GM19035 (cell line): ENCODE measurements at regions not wholly inside any gene's neighbourhood (a gene's known extent, or its start where the extent isn't known, plus 50 kb on each side); places are given as distances from the start of the nearest gene placed in this dataset.
A peak's percentile ranks its signal among the peaks of the same experiment; 100 is the strongest.

Experiments used
- ATAC-seq: cut with Tn5 transposase; IDR thresholded peaks from one replicate; pipeline ENCODE4 v1.9.1; 2021; ENCODE audit not compliant: unreplicated experiment

DNA sequence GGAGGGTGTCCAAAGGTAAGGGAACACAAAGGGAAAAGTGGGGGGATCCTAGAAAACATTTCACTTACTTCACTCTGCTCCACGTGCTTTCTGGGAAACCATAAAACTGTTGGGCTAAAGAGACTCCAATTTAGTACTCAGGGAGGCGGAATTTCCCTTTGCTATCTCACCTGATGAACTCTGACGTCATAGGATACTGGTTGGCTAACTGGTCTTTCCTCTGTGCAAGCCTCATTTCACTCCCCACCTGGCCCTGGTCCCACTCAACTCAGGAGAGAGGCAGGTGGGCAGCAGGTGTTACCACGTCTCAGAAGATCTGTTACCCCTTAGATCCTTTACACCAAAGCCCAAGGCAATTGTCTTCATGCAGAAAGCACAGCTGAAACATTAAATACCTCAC lies 51.8 kb upstream of the PMAIP1 start:
- peak; percentile 35 for ATAC-seq

DNA sequence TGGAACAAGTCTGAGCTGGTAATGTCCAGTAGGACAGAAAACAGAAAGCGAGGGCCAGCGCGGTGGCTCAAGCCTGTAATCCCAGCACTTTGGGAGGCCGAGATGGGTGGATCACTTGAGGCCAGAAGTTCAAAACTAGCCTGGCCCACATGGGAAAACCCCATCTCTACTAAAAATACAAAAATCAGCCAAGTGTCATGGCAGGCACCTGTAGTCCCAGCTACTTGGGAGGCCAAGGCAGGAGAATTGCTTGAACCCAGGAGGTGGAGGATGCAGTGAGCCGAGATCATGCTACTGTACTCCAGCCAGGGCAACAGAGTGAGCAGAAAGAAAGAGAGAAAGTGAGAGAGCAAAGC lies 52.3 kb upstream of the PMAIP1 start:
- ATAC-seq = peak; percentile 27

DNA sequence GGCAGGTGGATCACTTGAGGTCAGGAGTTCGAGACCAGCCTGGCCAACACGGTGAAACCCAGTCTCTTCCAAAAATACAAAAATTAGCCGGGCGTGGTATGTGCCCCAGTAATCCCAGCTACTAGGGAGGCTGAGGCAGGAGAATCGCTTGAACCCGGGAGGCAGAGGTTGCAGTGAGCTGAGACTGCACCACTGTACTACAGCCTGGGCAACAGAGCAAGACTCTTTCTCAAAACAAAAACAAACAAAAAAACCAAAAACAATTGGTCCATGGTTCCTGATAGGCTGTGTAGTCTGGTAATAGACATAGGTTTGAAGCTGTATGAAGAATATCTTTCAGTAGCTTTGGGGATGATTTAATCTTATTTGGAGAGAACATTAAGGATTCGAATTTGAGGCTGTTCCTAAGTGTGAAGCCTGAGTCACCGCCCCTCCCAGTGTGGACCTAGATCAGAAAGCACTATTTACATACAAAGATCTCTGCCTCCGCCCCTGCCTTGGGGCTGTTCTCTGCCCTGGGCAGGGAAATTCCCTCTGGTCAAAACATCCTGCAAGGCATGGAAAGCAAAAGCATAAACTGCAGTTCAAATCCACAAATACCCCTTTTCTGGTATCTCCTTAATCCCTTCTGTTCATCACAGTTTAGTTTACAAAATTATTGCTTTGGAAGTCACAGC lies 52.8 kb upstream of the PMAIP1 start:
- ATAC-seq = peak; percentile 97

DNA sequence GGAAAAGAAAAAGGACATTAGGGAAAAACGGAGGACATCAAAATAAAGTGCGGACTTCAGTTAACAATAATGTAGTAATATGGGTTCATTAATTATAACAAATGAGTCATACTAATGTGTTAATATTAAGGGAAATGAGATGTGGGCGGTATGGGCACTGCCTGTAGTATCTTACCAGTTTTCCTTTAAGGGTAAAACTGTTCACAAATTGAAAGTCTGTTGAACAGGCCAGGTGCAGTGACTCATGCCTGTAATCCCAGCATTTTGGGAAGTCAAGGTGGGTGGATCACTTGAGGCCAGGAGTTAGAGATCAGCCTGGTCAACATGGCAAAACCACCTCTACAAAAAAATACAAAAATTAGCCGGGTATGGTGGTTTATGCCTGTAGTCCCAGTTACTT lies 56.8 kb upstream of the PMAIP1 start:
- ATAC-seq = no peak

DNA sequence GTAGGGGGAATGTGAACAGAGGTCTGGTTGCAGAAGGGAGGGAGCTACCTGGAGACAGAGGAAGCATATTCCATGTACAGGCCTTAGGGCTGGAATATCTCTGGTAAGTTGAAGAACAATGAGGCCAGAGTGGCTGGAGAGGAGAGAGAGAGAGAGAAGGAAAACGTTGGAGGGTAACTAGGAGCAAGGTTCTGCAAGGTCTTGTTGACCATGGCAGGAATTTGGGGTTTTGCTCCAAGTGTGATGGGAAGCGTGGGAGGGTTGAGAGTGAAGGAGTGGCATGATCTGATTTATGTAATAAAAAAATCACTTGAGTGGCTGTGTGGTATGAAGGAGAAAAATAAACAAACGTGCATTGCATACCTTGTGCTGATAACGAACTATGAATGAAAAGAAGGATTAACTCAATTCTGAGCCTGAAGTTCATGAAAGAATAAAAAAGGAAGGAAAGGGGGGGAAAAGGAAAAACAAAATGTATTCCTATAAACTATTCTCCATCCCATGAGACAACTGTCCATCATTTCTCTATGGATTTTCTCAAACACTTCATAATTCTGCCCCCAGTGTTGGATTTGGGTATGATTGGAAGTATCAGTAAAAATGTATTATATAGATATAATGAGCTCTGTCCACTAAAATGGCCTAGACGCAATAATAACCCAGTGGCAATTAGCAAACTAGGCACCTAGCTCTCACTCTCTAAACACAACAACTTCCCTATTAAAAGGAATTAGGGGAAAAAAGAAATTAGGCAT lies 59.7 kb upstream of the PMAIP1 start:
- no peak for ATAC-seq

DNA sequence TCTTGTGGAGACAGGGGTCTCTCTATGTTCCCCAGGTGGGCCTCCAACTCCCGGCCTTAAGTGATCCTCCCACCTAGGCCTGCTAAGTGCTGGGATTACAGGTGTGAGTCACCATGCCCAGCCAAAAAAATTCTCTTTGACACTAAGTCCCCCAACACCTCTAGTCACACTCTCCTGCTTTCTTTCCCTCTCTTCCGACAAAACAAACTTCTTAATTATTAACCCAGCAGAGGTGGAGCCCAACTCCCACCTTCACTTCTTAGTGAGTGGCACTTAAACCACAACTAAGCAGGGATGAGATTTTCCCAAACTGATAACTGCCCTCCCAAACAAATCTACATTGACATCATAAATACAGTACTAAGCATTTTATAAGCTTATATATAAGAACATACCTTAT lies 60.5 kb upstream of the PMAIP1 start:
- ATAC-seq = no peak

DNA sequence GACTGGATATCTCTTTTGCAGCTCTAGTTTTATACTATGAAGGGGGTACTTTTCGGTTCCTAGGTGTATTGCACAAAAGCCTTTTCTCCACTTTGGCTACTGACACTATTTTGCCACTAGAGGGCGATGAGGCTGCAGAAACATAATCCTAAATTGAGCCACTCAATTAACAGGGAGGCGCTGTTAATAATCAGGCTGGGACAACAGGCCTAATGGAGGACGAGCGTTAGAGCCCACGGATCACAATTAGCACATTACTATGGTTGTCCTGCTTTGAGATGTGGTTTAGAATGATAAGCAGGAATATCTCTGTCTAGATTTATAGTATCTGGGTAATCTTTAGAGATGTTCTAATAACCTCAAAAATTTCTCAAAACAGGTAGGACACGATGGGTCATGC lies 62.2 kb upstream of the PMAIP1 start:
- ATAC-seq = peak; percentile 52

DNA sequence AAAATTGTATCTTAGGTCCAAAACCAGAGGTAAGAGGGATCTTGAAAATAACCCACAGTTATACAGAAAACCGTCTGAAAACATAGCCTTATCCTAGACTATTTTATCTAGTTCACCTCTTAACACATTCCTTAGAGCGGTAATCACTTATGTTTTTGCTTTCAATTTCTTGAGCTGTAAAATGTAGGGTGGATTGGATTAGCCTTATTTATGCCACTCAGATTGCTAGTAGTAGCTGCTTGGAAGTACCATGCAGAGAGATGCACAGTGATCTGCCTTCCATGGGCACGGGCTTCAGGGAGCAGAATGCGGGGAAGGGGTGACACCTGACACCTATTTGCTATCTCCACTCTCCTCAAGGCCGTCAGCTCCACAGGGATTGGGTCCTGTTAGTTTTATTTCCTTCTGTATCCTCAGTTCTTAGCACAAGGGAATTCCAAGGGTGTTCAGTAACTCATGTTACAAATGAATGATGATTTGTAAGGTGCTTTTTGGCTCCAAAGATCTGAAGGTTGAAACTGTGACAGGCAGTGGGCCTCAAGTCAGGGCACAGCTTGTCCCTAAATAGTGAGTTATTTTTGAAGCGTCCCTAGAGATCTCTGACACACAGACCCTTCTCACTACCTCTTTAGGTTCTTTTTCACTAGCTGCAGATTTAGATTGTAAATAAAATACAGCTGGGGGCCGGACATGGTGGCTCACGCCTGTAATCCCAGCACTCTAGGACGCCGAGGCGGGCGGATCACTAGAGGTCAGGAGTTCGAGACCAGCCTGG lies 64.0 kb upstream of the PMAIP1 start:
- no peak for ATAC-seq

DNA sequence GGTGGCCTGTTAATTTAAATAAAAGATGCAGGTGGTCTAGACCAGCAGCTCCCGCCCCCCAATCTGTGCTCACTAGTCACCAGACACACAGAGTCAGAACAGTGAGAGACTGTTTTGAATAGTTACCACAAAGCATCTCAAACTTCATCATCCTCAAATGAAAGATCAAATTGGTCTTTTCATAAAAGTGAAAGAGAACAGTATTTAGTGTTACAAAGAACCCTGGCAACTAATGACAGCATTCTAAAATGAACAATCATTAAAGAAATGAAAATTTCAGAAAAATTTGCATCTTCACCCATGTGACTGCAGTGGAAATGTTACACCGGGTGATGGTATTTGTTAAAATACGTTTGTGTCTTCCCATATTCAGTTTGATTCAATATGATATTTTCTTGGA lies 65.5 kb upstream of the PMAIP1 start:
- ATAC-seq = peak; percentile 46

DNA sequence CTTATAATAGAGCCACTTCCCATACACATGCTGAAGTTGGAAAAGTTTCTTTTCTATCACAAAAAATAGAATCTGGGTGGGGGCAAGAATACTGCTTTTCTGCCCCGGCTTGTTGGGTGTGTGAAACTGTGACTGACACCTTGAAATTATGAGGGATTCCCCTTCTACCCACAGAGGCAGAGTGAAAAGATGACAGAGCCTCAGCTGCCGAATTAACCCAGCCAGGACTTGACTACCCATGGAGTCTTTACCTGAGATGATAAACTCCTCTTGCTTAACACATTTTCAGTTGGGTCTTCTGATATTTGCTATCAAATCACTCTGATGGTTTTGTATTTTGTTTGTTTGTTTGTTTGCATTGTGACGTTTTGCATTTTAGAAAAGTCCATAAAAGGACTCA lies 66.0 kb upstream of the PMAIP1 start:
- ATAC-seq = peak; percentile 77

DNA sequence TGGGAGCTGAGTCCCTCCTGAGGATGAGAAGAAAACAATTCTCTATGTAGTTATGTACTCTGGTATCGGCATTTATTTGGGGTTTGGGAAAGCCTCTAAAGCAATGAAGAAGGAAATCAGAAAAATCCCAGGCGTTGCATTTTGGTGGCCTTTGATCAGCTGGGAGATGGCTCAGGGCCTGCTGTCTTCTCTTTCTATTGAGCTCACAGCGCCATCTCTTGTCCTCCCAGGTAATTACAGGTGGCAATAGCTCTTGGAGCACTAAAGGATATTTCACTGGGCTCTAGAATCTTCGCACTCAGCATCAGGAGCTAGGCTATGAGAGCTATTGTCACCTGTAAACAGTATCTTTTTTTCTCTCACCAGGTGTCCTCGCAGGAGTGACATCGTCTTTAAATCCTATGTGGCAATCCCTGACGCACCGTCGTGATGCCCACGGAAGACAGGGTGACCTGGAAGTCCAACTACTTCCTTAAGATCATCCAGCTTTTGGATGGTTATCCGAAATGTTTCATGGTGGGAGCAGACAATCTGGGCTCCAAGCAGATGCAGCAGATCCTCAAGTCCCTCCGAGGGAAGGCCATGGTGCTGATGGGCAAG lies 76.1 kb upstream of the PMAIP1 start:
- ATAC-seq = no peak

DNA sequence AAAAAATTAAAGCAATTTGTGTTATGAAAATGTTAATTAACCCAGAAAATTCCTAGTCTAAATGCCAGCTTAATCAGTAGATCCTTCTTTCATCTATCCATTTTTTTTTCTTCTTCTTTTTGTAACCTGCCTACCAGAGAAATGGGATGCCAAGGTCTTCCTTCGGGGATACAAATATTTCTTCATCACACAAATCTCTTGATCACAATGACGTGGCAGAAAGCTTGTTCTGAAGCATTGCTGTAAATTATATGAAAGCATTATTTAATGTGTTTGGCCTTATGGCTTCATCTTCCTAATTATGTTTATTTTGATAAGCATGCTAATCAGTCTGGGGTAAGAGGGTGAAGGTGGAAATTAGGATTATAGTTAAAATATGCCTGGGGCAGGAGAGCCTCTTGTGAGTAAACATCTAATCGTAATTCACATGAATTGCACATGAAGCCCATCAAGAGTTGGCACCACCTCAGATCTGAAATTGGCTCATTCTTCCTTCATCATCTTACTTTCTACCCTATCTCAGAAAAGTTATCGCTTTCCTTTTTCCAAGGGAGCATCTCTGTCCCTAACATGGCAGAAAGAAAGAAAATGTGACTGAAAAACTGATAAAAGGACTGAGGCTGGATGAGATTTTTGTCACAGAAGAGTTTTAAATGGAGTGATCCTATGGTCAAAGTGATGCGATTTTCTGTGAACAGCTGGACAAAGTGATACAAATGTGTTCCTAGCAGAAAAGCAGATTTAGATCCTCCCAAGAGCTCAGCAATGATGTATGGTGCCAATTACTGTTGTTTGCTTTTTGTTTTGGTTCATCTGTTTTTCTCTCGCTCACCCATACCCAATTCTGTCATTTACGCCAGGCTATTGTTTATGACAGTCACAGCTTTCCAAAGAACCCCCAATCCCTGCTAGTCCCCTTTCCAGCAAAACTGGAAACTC lies 76.9 kb upstream of the PMAIP1 start:
- ATAC-seq = no peak

DNA sequence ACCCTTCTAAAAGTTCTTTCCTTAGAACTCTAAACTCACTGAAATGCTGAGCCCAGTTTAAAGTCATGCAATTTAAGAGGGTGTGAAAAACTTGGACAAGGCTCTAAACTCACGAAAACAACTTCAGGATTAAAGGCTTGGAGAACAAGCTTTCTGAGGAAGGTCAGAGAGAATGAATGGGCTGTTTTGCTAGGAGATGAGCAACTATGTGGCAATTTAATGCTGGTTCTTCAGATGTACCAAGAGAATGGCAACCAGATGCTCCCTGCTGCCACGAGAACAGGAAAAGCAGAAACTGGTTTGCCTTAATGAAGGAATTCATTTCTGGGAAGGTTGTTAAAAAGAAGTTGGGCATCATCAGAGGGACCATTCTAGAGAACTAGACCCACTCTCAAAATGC lies 77.8 kb upstream of the PMAIP1 start:
- no peak for ATAC-seq

DNA sequence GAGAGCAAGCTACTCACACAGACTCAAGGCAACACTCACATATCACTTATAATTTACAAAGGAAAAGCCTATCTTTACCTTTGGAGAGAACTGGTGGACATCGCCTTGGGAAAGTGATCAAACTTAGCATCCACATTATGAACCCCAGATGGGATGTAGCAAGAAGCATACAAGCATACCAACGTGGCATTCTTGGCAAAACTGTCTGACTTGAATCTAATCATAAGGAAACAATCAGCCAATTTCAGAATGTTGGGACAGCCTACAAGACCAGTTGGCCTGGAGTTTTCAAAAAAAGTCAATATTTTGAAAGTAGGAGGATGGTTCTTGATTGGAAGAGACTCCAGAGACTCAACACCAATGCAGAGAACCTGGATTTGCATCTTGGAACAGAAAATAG lies 79.1 kb upstream of the PMAIP1 start:
- no peak for ATAC-seq

DNA sequence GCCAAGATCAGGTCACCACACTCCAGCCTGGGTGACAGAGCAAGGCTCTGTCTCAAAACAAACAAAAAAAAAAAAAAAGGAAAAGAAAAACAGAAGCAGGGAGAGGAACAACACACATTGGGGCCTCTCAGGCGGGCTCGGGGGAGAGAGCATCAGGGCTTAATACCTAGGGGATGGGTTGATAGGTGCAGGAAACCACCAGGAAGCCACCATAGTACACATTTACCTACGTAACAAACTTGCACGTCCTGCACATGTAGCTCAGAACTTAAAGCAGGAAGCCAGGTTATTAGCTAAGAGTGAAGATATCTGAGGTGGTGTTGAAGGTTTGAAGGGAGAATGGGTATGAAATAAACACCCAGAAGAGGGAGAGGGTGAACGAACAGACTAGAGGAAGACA lies 81.0 kb upstream of the PMAIP1 start:
- no peak for ATAC-seq

DNA sequence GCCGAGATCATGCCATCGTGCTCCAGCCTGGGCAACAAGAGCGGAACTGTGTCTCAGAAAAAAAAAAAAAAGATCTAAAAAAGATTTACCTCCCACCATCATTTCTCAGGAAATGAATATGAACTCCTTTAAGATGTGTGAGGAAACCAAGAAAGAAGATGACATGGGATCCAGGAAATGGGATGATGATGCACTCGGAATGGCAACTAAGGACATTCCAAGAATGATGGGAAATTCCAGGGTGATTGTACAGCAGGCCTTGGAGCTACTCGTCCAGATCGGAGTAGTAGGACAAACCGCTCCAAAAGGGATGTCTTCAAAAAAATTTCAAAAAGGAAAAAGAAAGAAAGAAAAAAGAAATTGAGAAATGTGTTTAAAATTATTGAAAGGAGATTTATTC lies 84.9 kb upstream of the PMAIP1 start:
- ATAC-seq = no peak

DNA sequence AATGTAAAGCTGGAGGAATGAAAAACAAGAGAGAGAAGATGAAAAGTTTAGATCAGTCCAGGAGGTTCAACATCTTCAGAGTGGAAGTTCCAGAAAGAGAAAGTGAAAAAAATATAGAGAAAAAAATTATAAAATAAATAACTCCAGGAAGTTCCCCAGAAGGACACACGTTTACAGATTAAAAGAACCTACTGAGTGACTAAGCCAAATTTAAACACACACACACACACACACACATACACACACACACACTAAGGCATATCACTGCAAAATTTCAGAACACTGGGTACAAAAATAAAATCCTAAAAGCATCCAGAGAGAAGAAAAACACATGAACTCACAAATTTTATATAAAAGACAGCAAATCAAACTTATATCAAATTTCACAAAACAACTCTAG lies 85.9 kb upstream of the PMAIP1 start:
- no peak for ATAC-seq

DNA sequence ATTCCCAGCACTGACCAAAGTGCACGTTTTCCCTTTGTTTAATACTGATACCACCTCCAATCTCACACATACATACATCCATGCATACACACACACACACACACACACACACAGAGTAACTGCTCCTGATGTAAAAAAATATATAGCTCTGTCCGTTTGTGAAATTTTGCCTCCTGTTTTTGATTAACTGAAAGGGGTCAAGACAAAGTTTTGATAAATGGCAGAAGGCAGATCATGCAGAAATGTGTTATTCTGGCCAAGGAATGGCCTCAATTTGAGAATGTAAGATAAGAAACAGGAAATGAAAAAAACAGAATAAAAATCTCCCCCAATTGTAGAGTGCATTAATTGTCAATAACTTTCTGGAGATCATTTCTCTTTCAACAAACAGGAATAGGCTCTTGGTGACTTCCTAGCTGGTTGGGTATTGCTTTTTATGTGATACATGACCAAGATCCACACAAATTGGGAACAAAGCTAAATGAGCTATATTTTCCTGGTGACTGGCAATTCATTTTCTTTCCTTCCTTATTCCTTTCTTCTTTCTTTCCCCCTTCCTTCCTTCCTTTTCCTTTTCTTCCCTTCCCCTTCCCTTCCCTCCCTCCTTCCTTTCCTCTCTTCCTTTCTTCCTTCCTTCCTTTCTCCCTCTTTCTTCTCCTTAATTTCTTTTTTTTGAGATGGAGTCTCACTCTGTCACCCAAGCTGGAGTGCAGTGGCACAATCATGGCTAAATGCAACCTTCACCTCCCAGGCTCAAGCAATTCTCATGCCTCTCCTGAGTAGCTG lies 88.9 kb upstream of the PMAIP1 start:
- no peak for ATAC-seq

DNA sequence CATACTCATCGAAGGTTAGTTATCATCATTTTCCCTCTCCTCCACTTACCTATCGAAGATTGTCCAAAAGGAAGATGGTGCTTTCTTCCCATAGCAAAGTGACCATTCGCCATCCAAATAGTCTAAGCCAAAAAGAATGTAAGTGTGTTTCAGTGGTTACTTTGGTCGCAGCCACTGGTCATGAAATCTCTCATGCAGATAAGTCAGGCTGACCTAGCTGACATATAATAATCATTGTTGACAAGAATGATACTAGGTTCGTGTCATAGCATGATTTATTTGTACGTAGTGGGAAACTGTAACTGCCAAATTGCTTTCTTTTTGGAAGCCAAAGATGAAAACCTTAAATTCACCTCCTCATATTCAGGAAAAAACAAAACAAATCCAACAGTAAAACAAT lies 89.6 kb upstream of the PMAIP1 start:
- no peak for ATAC-seq

DNA sequence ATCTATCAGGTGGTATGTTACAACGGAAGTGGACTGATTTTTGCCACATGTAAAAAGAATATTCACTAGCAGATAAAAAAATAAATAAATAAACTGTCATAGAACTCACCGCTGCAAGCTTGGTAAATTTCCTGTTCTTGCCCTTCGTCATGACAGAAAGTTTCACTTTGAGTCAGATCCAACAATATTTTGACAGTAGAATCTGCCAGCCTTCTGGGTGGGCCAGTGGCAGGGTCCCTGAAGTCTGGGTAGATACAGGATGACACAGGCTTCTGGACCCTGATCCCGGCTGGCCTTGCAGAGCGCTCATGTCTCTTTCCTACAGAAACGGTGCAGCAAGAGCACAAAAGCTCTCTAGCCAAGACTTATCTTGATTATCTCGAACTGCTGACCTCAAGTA lies 97.8 kb upstream of the PMAIP1 start:
- ATAC-seq = peak; percentile 84
